Sciatic nerve (tissue), 2 donors: ENCODE measurements at regions not wholly inside any gene's neighbourhood (a gene's known extent, or its start where the extent isn't known, plus 50 kb on each side); places are given as distances from the start of the nearest gene placed in this dataset.
"Not testable (repeated sequence)": the region's sequence is repeated elsewhere in the genome, so short reads cannot be mapped to it uniquely, and the experiment has no call there.

ENCODE experiments used
- ATAC-seq: fragments of 200-7000 bp; cut with Tn5 transposase; one replicate; pipeline ENCODE4 v1.9.1; 2020; ENCODE audit warnings: mild to moderate bottlenecking, moderate library complexity
- DNase-seq: peaks from one replicate; pipeline ENCODE4 v3.0.0-alpha.2; 2020; ENCODE audit warnings: low spot score
- intact Hi-C: fragments of 100-400 bp; cut with DNase I; formaldehyde crosslinking; loops from one replicate; pipeline ENCODE4 v1.14.2; 2022
- donor health status: DM: no; HTN: no; CAD: no.
- donor health status: DM: no; HTN: no; CAD: no.

- ATAC-seq, DNase-seq, intact Hi-C loops: not testable (repeated sequence)
Measured at GRCh38 chr16:52908057-52908456, 144.6 kb downstream of the CHD9NB start.

GRCh38 chr16:52906281-52906680, 146.4 kb downstream of the CHD9NB start:
- DNase-seq (no peak), ATAC-seq (no peak)
- intact Hi-C loops: no loop called here

GRCh38 chr16:52896478-52897164, 156.1 kb downstream of the CHD9NB start:
- intact Hi-C loops: no loop called here
- no peak for DNase-seq
- no peak for ATAC-seq

- DNase-seq (no peak), ATAC-seq (no peak)
- intact Hi-C loops: no loop called here
Measured at GRCh38 chr16:52874042-52874441, 178.7 kb downstream of the CHD9NB start.

GRCh38 chr16:52872731-52873130, 180.0 kb downstream of the CHD9NB start:
- no peak for ATAC-seq
- intact Hi-C loops: no loop called here
- DNase-seq: no peak

- ATAC-seq (no peak), DNase-seq (no peak)
- intact Hi-C loops: no loop called here
Measured at GRCh38 chr16:52871481-52871880, 181.2 kb downstream of the CHD9NB start.

- intact Hi-C loops: no loop called here
- no peak for DNase-seq
- ATAC-seq: no peak
Measured at GRCh38 chr16:52869243-52869642, 183.5 kb downstream of the CHD9NB start.

- ATAC-seq: no peak
- intact Hi-C loops: no loop called here
- no peak for DNase-seq
Measured at GRCh38 chr16:52863000-52863399, 189.7 kb downstream of the CHD9NB start.

- DNase-seq (no peak), ATAC-seq (no peak)
- intact Hi-C loops: no loop called here
Measured at GRCh38 chr16:52861614-52862022, 191.1 kb downstream of the CHD9NB start.

GRCh38 chr16:52855463-52855862, 197.2 kb downstream of the CHD9NB start:
- intact Hi-C loops: no loop called here
- no peak for DNase-seq
- no peak for ATAC-seq

GRCh38 chr16:52852978-52853377, 199.7 kb downstream of the CHD9NB start:
- no peak for ATAC-seq
- no peak for DNase-seq
- intact Hi-C loops: no loop called here

- DNase-seq: no peak
- no peak for ATAC-seq
- intact Hi-C loops: no loop called here
Measured at GRCh38 chr16:52851211-52851740, 201.4 kb downstream of the CHD9NB start.

- no peak for ATAC-seq
- intact Hi-C loops: no loop called here
- DNase-seq: no peak
Measured at GRCh38 chr16:52843381-52843780, 209.3 kb downstream of the CHD9NB start.

- no peak for ATAC-seq
- intact Hi-C loops: no loop called here
Measured at GRCh38 chr16:52837251-52837650, 215.4 kb downstream of the CHD9NB start.

GRCh38 chr16:52834736-52835465, 217.8 kb downstream of the CHD9NB start:
- intact Hi-C loops: no loop called here
- DNase-seq (no peak), ATAC-seq (no peak)

More at GRCh38 chr16:52837251-52837650, 215.4 kb downstream of the CHD9NB start:
- no peak for DNase-seq

GRCh38 chr16:52832771-52833170, 219.9 kb downstream of the CHD9NB start:
- intact Hi-C loops: no loop called here
- ATAC-seq (no peak), DNase-seq (no peak)

- no peak for DNase-seq
- ATAC-seq: no peak
- intact Hi-C loops: no loop called here
Measured at GRCh38 chr16:52827456-52827855, 225.2 kb downstream of the CHD9NB start.

- no peak for ATAC-seq
Measured at GRCh38 chr16:52825892-52826291, 226.8 kb downstream of the CHD9NB start.

GRCh38 chr16:52819808-52820207, 232.9 kb downstream of the CHD9NB start:
- intact Hi-C loops: no loop called here
- DNase-seq (no peak), ATAC-seq (no peak)

More at GRCh38 chr16:52825892-52826291, 226.8 kb downstream of the CHD9NB start:
- intact Hi-C loops: no loop called here
- DNase-seq: no peak

- intact Hi-C loops: no loop called here
- DNase-seq: no peak
- no peak for ATAC-seq
Measured at GRCh38 chr16:52819405-52819804, 233.3 kb downstream of the CHD9NB start.
